OCI-LY1 (cell line): ENCODE measurements at regions not wholly inside any gene's neighbourhood (a gene's known extent, or its start where the extent isn't known, plus 50 kb on each side); places are given as distances from the start of the nearest gene placed in this dataset.

Experiments used
- H2AFZ ChIP-seq: fragments of 200-600 bp; sonication (generic), shearing (Covaris generic); 2 replicates; pipeline ENCODE4 v1.6.0; 2014; ENCODE audit warnings: antibody characterized with exemption, mild to moderate bottlenecking, low read length
- H3F3A ChIP-seq: fragments of 200-600 bp; sonication (generic), shearing (Covaris generic); 2 replicates; pipeline ENCODE4 v1.6.0; 2014; ENCODE audit warnings: mild to moderate bottlenecking, antibody characterized with exemption, low read length, moderate library complexity; ENCODE audit not compliant: insufficient read depth
- H3K27ac ChIP-seq: fragments of 200-600 bp; sonication (generic); 2 replicates; pipeline ENCODE4 v1.5.1; 2014; ENCODE audit warnings: low read length, mixed run types, mild to moderate bottlenecking, low read depth; ENCODE audit not compliant: poor library complexity, severe bottlenecking
- H3K27me3 ChIP-seq: fragments of 200-600 bp; sonication (generic); 2 replicates; pipeline ENCODE4 v1.6.0; 2014; ENCODE audit warnings: antibody characterized with exemption, mild to moderate bottlenecking, low read length, moderate library complexity; ENCODE audit not compliant: insufficient read depth
- H3K36me3 ChIP-seq: fragments of 200-600 bp; sonication (generic); 2 replicates; pipeline ENCODE4 v1.6.1; 2014; ENCODE audit warnings: mild to moderate bottlenecking, antibody characterized with exemption, low read length, moderate library complexity, mixed read lengths; ENCODE audit not compliant: insufficient read depth
- H3K4me1 ChIP-seq: fragments of 200-600 bp; sonication (generic); 2 replicates; pipeline ENCODE4 v1.5.1; 2014; ENCODE audit warnings: mild to moderate bottlenecking, low read length, moderate library complexity; ENCODE audit not compliant: insufficient read depth, severe bottlenecking
- H3K4me2 ChIP-seq: fragments of 200-600 bp; sonication (generic), shearing (Covaris generic); 2 replicates; pipeline ENCODE4 v1.6.1; 2014; ENCODE audit warnings: low read length
- H3K4me3 ChIP-seq: fragments of 200-600 bp; sonication (generic); 2 replicates; pipeline ENCODE4 v1.5.1; 2014; ENCODE audit warnings: low read length, low read depth, mild to moderate bottlenecking, mixed read lengths; ENCODE audit not compliant: poor library complexity, severe bottlenecking
- H3K79me2 ChIP-seq: fragments of 200-600 bp; shearing (Covaris generic); 2 replicates; pipeline ENCODE4 v1.6.1; 2016; ENCODE audit warnings: mixed run types, low read length, mixed read lengths; ENCODE audit not compliant: insufficient read depth
- H3K9ac ChIP-seq: fragments of 200-600 bp; sonication (generic), shearing (Covaris generic); 2 replicates; pipeline ENCODE4 v1.6.1; 2014; ENCODE audit warnings: mild to moderate bottlenecking, low read length, mixed read lengths
- H3K9me2 ChIP-seq: fragments of 200-600 bp; sonication (generic), shearing (Covaris generic); 2 replicates; pipeline ENCODE4 v1.6.1; 2014; ENCODE audit warnings: low read depth, mild to moderate bottlenecking, low read length, mixed read lengths
- H3K9me3 ChIP-seq: fragments of 200-600 bp; shearing (Covaris generic); 2 replicates; pipeline ENCODE4 v1.6.1; 2014; ENCODE audit warnings: low read length, mixed read lengths
- H4K20me1 ChIP-seq: fragments of 200-600 bp; sonication (generic), shearing (Covaris generic); 2 replicates; pipeline ENCODE4 v1.6.0; 2016; ENCODE audit warnings: mild to moderate bottlenecking, low read length; ENCODE audit not compliant: insufficient read depth
- EZH2 ChIP-seq: fragments of 200-600 bp; sonication (generic), shearing (Covaris generic); IDR thresholded peaks from 2 replicates; pipeline ENCODE4 v1.8.0; 2017; ENCODE audit warnings: borderline replicate concordance, mixed run types, mild to moderate bottlenecking, antibody characterized with exemption, low read length, moderate library complexity, mixed read lengths
- TF ChIP-seq, protein P1 (sequence below): fragments of 200-600 bp; sonication (generic), shearing (Covaris generic); IDR thresholded peaks from 2 replicates; pipeline ENCODE4 v1.5.1; 2017; ENCODE audit warnings: mild to moderate bottlenecking, antibody characterized with exemption, low read length, moderate library complexity, mixed read lengths

DNA sequence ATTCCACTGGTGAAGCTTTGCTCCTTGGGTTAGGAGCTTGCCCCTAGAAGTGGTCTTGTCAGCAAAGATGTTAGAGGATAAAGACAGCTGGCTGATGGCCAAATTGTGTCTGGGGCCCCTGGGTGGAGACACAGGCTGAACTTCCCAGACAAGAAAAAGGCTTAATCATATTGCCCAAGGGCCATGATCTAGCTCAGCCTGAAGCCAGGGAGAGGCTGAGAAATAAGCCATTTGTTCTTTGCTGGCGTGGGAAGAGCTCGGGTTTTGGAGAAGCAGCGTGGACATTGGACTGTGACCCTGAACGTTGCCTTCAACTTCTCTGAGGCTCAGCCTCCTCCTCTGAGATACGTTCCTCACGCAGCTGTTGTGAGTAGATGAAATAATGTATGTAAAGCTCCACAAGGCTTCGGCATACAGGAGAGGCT is 153.0 kb downstream of the ZFP36L2 start:
- Histone ChIP-seq H3F3A (no peaks in the 10 kb centered on the region), H3K27ac (no peak overlapping the region), H3K27me3 (no peaks in the 10 kb centered on the region; the same call in 1 of the 2 replicates), H3K4me3 (no peak overlapping the region), H3K9me2 (no peaks in the 10 kb centered on the region), H4K20me1 (no peaks in the 10 kb centered on the region), H3K36me3 (no peaks in the 10 kb centered on the region), H3K79me2 (no peaks in the 10 kb centered on the region), H3K4me2 (no peak overlapping the region), H2AFZ (no peak overlapping the region), H3K9ac (no peak overlapping the region), H3K9me3 (no peaks in the 10 kb centered on the region), H3K4me1 (no peaks in the 10 kb centered on the region)
- TF ChIP-seq, protein P1, sequence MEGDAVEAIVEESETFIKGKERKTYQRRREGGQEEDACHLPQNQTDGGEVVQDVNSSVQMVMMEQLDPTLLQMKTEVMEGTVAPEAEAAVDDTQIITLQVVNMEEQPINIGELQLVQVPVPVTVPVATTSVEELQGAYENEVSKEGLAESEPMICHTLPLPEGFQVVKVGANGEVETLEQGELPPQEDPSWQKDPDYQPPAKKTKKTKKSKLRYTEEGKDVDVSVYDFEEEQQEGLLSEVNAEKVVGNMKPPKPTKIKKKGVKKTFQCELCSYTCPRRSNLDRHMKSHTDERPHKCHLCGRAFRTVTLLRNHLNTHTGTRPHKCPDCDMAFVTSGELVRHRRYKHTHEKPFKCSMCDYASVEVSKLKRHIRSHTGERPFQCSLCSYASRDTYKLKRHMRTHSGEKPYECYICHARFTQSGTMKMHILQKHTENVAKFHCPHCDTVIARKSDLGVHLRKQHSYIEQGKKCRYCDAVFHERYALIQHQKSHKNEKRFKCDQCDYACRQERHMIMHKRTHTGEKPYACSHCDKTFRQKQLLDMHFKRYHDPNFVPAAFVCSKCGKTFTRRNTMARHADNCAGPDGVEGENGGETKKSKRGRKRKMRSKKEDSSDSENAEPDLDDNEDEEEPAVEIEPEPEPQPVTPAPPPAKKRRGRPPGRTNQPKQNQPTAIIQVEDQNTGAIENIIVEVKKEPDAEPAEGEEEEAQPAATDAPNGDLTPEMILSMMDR = no peak
- no peak for TF ChIP-seq EZH2

DNA sequence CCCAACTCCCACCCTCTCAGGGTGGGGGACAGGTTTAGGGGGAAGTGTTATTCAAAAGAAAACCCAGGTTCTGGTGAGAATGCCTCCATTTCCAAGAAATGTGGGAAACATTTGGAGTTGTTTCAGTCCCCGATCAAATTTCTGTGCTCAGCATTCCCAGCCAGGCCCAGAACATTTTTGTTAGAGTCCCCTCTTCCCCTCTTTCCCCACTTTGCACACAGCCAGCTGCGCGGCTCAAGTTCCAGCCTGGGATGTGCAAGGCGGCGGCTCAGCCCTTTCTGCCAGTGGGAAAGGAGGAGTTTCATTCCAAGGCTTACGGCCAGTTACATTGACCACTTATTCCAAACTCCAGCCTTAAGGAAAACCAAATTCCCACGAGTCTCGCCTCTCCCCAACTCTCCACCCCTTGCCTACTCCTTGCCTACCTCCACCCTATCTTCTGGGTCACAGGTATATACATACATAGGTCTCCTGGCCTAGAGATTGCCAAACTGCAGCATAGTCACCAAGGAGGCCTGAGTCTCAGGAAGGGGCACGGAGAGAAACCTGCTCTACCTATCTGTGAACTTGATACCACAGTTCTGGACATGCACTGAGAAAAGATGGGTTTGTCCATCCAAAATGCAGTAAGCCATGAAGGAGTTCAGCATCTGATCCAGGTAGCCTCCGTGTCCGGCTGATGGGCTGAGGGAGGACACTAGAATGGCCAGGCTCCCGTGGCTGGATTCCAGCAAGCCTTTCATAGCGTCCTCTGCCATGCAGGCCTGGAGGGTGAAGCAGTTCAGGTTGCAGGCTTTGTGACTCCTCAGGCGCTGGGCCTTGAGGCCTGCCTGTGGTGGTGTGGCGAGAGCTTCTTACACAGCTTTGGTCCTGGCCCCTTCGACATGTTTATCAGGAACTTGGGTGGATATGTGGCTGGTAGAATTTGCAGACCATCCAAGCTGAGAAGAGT is 154.5 kb downstream of the ZFP36L2 start:
- no peak overlapping the region for H3K9ac ChIP-seq
- H3K27ac ChIP-seq = no peak overlapping the region

DNA sequence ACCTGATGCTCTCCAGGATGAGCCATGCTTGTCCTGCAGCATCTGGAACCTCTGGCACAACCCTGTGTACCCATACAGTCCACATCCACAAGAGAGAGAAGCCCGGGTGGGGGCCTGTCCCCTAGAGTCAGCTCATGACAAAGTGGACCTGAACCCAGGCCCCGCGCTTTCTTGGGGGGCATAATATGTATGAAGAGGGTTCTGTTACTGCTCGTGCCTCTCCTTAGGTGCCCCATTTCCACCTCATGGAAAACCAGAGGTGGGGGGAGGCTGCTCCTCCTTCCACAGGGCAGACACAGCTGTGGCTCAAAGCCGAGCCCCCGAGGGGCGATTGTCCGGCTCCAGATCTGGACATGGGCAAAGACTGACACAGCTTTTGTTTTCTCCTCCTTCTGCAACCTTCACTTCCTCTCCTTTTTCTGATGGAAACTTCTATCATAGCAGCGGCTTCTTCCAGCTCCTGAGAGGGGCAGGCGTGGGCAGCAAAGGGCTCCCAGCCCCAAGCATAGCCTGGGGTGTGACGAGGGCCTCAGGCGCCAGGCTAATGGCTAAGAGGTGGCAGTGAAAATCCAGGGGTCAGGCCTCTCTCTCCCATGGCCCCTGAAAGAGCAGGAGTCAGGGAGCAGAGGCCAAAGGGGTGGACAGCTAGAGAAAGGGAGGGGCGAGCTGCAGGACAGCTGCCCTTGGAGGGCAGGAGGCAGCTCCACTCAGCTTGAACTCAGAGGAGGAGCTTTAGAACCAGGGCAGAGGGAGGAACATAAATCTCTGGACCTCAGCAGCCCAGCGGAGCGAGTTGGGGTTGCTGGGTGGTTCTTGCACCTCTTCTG is 155.5 kb downstream of the ZFP36L2 start:
- H3K4me3 ChIP-seq = no peak overlapping the region
- H2AFZ ChIP-seq = no peak overlapping the region
- no peaks in the 10 kb centered on the region for H3K79me2 ChIP-seq
- H4K20me1 ChIP-seq = no peaks in the 10 kb centered on the region
- H3K9me3 ChIP-seq = no peaks in the 10 kb centered on the region
- no peaks in the 10 kb centered on the region for H3K36me3 ChIP-seq
- H3K4me1 ChIP-seq = no peaks in the 10 kb centered on the region
- TF ChIP-seq, protein P1 = no peak
- no peak for TF ChIP-seq EZH2
- no peaks in the 10 kb centered on the region for H3F3A ChIP-seq
- H3K9ac ChIP-seq = no peak overlapping the region
- no peaks in the 10 kb centered on the region; the same call in 1 of the 2 replicates for H3K27me3 ChIP-seq
- no peaks in the 10 kb centered on the region for H3K9me2 ChIP-seq
- H3K4me2 ChIP-seq = no peak overlapping the region
- H3K27ac ChIP-seq = no peak overlapping the region

More for the DNA sequence above, 154.5 kb downstream of the ZFP36L2 start:
- Histone ChIP-seq H3K4me3 (no peak overlapping the region), H3K79me2 (no peaks in the 10 kb centered on the region), H3K4me1 (no peaks in the 10 kb centered on the region), H3F3A (no peaks in the 10 kb centered on the region), H3K9me3 (no peaks in the 10 kb centered on the region), H3K9me2 (no peaks in the 10 kb centered on the region), H3K4me2 (no peak overlapping the region), H3K36me3 (no peaks in the 10 kb centered on the region), H4K20me1 (no peaks in the 10 kb centered on the region), H3K27me3 (no peaks in the 10 kb centered on the region; the same call in 1 of the 2 replicates), H2AFZ (no peak overlapping the region)
- TF ChIP-seq EZH2 = no peak
- TF ChIP-seq, protein P1 = no peak
